T1000 (cell line): ENCODE measurements at regions not wholly inside any gene's neighbourhood (a gene's known extent, or its start where the extent isn't known, plus 50 kb on each side); places are given as distances from the start of the nearest gene placed in this dataset.
A peak's percentile ranks its signal among the peaks of the same experiment; 100 is the strongest.
"Not testable (repeated sequence)": the region's sequence is repeated elsewhere in the genome, so short reads cannot be mapped to it uniquely, and the experiment has no call there.

Source experiments
- DNase-seq: peaks from one replicate; lab custom pipeline; 2025; ENCODE audit warnings: mixed read lengths; lab: John Stamatoyannopoulos, UW

DNA sequence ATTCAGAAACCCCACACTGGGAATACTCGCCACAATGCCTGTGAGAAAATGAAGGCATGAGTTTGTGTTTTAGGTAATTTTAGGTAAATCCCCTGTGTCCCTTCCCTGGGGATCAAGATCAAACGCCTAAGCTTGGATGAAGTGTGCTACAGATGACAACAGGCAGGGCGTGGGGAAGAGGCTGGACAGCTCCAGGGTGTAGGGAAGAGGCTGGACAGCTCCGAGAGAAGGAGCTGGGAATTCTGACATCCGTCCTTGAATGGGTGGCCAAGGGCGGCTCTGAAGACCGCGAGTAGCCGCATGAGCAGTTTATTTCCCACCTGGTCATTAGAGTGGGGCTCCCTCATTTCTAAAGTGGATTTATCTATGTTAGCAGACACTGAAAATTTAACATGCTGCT, 109.7 kb downstream of the RAMP3 start:
- no peak for DNase-seq

- no peak for DNase-seq
These were observed 110.4 kb downstream of the RAMP3 start for GRCh38 chr7:45268013-45268412.

DNA sequence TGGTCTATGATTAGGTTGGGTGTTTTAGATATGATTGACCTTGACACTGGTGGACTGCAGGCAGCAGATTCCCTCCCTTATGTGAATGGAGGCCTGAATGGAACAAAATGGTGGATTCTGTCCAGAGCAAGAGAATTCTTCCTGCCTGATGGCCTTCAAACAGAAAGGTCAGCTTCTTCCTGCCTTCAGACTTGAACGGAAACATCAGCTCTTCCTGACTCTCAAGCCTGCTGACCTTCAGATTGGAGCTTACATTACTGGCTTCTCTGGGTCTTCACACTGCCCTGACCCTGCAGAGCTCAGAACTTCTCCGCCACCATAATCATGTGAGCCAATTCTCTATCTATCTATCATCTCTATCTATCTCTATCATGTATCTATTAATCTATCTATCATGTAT, 111.6 kb downstream of the RAMP3 start:
- DNase-seq: no peak

DNA sequence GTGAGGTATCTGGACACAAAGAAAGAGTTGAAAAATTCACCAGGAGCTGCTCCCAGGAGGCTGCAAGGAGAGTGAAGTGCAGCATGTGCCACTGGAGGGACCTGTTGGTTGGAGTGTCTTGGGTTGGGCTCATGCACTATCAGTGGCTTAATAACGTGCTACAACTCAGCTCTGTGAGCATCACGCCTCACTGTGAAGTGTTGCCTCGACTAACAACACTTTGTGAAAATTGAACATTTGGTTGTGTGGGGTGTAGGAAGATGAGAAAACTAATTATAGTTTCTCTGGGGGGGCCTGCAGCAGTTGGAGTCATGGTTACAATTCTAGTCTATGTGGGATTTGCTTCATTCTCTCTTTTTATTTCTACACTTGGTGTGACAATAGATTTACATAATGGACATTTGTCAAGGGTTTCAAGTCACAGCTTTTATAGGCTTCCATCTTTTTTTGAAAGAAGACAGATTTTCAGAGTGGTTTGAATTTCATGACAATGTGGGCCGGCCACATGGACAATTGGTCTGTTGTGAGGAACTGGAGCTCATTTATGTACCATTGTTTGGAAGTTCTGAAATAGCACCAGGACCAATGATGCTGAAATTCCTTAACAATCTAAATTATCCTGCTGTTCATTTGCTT, 121.3 kb downstream of the RAMP3 start:
- DNase-seq: no peak

- not testable (repeated sequence) for DNase-seq
These were observed 132.0 kb downstream of the RAMP3 start for GRCh38 chr7:45289611-45290010.

DNA sequence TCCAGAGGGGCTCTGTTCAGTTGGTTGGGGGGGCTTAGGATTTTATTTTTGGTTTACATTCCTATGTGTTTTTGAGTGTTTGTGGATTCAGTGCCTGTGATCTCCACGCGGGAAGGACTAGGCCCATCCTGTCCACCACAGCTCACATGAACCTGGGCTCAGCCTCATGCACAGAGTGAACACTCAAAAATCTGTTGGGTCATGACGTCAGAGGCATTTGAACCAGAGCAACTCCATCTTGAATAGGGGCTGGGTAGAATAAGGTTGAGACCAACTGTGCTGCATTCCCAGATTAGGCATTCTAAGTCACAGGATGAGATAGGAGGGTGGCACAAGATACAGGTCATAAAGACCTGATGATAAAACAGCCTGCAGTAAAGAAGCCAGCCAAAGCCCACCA, 133.3 kb downstream of the RAMP3 start:
- no peak for DNase-seq

- DNase-seq: no peak
These were observed 134.9 kb downstream of the RAMP3 start for GRCh38 chr7:45292481-45292880.

- no peak for DNase-seq
These were observed 135.8 kb downstream of the RAMP3 start for GRCh38 chr7:45293295-45293942.

- no peak for DNase-seq
These were observed 137.0 kb downstream of the RAMP3 start for GRCh38 chr7:45294559-45294958.

DNA sequence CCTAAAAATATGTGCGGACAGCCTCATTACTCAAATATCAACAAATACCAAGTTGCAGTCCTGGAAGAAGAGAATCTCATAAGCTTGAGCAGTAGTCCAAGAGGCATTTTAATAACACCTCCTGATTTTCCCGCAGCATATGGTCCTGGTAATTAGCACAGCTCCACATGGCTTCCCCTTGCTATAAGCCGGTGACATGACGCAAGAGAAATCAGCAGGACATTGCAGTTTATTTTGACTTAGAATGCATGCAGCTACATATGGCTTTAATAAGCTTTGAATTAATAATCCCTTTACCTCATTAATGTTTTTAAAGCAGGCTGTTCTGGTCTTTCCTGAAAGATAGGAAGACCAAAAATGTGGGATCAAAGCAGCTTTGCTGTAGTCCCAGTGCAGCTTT, 137.6 kb downstream of the RAMP3 start:
- no peak for DNase-seq

GRCh38 chr7:45296748-45297147, 139.2 kb downstream of the RAMP3 start:
- DNase-seq: no peak

GRCh38 chr7:45306752-45307305, 149.2 kb downstream of the RAMP3 start:
- DNase-seq: no peak

DNA sequence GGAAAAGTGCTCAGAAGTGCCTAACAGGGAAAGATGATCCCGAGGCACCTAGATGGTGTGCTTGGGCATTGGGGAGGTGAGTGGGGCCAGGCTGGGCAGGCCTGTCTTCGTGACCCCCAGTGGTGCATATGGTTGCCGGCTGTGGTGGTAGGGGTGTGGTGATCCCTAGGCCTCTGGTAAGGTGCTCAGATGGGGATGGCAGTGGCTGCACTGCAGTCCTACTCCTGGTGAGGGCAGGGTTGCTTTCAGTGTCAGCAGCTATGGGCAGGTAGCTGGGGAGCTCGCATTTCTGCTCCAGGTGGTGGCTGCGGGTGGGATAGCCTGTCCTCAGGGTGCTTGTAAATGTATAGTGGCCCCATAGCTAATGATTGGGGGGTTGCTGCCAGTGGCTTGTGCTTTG, 154.0 kb downstream of the RAMP3 start:
- no peak for DNase-seq

DNA sequence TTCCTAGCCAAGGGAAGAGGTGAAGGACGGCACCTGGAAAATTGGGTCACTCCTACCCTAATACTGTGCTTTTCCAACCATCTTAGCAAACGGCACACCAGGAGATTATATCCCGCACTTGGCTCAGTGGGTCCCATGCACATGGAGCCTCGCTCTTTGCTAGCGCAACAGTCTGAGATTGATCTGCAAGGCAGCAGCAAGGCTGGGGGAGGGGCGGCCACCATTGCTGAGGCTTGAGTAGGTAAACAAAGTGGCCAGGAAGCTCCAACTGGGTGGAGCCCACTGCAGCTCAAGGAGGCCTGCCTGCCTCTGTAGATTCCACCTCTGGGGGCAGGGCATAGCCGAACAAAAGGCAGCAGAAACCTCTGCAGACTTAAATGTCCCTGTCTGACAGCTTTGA, 157.9 kb downstream of the RAMP3 start:
- not testable (repeated sequence) for DNase-seq

- DNase-seq: no peak
These were observed 167.2 kb downstream of the RAMP3 start for GRCh38 chr7:45324683-45325237.

DNA sequence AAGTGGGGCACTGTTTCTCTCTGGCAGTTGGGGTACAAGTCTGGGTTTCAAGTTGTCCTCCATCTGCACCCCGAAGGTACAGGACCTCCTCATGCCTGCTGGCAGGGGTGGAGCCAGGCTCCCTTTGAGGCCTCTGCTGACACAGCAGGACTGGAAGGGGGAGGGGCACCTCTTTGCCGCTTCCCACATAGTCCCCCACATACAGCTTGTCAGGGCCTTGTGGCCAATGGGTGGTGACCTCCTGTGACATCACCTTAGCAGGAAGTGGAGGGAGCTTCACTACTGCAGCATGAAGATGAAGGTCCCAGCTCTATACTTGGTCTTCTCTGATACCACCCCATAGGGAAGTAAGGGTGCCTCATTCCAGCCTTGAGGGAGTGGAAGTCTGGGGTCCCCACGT, 167.8 kb downstream of the RAMP3 start:
- no peak for DNase-seq

DNA sequence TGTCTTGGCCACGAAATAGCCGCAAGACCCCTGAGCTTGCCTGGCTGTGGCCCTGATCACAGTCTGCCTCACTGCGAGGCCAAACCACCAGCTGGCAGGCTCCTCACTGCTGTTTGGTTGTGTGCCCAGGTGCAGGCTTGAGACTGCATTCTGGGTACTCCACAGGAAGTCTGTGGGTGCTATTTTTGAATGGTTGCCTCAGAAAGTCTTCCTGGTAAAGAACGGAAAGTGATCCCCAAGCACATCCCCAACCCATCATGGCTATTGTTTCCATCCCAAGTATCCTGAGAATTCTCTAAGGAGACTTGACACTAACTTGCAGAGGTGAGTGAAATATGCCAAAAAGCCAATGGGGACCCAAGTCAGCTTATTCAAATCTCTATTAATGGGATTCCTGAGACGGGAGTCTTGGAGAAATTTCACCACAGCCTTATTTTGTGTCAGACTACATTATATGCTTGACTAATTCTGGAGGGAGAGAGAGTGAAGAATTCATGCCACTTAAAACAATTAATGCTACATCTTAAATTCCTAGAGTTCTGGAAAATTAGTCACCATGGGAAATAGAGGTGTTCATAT, 170.9 kb downstream of the RAMP3 start:
- no peak for DNase-seq

DNA sequence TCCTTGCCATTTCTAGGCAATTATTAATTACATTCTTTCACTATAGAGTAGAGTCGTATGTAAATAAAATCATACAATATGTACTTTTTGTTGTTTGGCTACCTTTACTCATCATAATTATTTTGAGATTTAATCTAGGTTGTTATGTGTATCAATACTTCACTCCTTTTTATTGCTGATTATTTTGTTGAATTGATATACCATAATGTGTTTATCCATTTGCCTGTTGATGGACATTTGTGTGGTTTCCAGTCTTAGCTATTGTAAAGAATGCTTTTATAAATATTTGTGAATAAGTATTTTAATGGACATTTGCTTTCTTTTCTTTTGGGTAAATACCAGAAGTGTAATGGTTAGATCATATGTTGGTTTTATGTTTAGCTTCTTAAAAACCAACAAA, 174.0 kb downstream of the RAMP3 start:
- DNase-seq: no peak

GRCh38 chr7:45335024-45335423, 177.4 kb downstream of the RAMP3 start:
- not testable (repeated sequence) for DNase-seq

DNA sequence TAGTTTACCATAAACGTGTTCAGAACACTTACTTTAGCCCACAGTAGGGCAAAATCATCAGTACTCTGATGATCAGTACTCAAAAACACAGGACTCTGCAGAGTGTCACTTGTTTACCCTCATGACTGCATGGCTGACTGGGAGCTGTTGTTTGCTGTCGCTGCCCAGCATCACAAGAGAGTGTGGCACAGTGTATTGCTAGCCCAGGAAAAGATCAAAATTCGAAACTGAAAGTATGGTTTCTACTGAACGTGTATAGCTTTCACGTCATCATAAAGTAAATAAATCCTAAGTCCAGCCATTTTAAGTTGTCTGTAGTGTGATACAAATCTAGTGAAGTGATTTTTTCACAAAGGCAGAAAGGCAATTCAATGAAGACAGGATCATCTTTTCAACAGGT, 184.6 kb downstream of the RAMP3 start:
- DNase-seq: no peak

DNA sequence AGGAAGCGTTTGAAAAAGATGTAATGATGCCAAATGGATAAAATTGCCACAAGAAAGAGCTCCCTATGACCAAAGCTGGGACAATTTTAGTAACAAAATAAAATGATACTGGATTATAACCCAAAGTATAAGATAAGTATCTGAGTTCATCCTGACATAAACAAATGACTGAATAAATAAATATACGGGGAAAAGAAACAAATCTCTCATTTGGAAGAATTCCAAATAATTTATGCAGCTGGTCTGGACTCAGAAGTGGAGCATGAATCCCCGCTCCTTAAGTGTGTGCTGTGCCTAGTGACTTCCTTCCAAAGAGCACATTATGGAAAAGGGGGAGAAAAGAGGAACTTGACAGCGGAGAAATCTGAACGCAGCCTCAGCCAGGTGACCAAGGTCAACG, 186.2 kb downstream of the RAMP3 start:
- DNase-seq: no peak

DNA sequence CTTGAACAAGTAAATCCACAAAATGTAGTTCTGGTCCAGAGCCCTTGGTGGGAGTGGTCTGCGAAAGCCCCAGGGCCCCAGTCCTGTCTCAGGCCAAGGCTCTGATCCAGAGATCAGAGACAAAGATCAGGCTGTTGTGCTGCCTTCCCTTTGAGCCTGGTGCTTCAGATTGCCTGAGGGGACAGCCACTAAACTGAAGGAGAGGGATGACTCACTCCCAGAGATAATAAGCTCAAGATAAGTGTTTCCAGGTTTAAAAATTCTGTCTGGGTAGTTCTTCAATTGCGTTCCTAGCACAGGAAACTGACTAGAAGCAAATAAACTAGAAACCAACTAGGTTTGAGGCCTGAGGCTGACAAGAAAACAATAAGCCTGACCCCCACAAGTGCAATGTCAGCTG, 190.2 kb downstream of the RAMP3 start:
- peak; percentile 60 for DNase-seq

DNA sequence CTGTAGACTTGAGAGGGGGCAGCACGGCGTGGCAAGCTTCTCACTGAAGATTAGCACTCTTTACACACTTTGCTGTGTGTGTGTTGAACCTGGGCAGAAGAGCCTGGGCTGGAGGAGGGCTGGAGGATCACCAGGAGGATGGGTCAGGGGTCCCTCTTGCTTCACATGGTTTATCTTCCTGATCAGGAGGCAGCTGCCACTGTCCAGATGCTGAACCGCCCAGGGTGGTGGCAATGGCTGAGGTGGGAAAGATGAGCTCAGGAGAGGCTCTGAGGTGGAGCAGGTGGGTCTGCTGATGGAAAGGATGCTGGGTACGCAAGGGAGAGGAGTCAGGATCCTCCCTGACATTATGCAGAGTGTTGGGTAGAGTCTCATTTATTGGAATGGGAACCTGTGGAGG, 191.5 kb downstream of the RAMP3 start:
- DNase-seq: no peak
